ENCODE measurements at regions not wholly inside any gene's neighbourhood (a gene's known extent, or its start where the extent isn't known, plus 50 kb on each side); places are given as distances from the start of the nearest gene placed in this dataset.

GRCh38 chr10:113230011-113230610 lies 280.1 kb downstream of the TCF7L2 start:
- TF ChIP-seq CTCF (IDR thresholded peaks at IDR 0.05; ENCODE audit: borderline replicate concordance, extremely low read depth, low read length, poor library complexity, severe bottlenecking) (no peak), EZH2 (IDR thresholded peaks at IDR 0.05; ENCODE audit: borderline replicate concordance, low read depth, low read length, severe bottlenecking) (no peak)
